ENCODE measurements at regions not wholly inside any gene's neighbourhood (a gene's known extent, or its start where the extent isn't known, plus 50 kb on each side); places are given as distances from the start of the nearest gene placed in this dataset.
"Not testable (repeated sequence)": the region's sequence is repeated elsewhere in the genome, so short reads cannot be mapped to it uniquely, and the experiment has no call there.

DNA sequence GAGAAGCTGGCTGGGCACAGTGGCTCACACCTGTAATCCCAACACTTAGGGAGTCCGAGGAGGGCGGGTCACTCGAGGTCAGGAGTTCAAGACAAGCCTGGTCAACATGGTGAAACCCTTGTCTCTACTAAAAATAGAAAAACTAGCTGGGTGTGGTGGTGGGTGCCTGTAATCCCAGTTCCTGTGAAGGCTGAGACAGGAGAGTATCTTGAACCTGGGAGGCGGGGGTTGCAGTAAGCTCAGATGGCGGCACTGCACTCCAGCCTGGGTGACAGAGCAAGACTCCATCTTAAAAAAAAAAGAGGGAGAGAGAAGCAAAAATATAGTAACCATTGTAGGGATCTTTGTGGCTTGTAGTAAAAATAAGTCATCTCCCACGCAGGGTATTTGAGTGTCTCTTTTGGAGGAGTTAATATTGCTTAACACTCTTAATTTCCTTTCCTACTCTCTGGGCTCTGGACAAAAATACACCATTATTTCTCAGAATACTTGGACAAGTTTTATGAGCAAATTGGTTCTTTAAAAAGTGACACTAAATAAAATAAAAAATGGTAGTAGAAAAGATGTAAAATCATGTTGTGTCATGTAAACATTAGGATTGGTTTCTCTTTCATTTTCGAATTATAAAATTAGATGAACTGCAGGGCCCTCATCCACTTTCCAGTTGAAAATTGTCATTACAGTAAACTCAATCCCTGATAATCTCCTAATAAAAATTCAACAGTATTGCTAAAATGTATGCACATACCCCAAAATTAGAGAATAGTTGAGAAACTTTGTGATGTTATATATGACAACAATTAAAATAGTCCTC, 61.1 kb upstream of the C12orf71 start:
- 53 to 56% methylated on average over 7 of the region's 7 CpGs for WGBS, 2 donors

DNA sequence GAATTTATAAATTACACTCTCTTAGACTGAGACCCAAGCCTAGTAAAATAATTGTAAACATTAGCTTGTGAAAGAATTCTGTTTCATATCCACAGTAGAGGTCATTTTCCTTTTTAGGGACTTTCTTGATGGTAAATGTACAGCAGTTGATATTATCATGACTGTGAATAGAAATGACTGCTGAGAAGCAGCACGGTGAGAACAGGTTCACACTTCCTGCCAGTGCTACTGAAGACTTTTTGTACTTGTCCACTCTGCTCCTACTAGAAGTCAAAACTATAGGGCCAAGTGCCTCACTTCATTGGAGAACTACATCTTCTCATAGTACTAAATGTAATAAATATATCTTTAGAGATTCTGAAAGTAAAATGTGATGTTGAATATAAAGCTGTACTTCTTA, 63.3 kb upstream of the C12orf71 start:
- H3K9ac ChIP-seq (ENCODE audit: insufficient read depth in 1 of 2, low read length in 2 of 2); H3K4me1 ChIP-seq (ENCODE audit: control insufficient read depth in 5 of 5, insufficient read depth in 5 of 5, low read length in 5 of 5); H3K9me3 ChIP-seq (ENCODE audit: control insufficient read depth in 4 of 4, insufficient read depth in 3 of 4, low read length in 3 of 4); H3K27me3 ChIP-seq (ENCODE audit: control insufficient read depth in 3 of 3, insufficient read depth in 3 of 3, low read length in 2 of 3); H3K27ac ChIP-seq (ENCODE audit: low read depth in 1 of 2, low read length in 1 of 2); ATAC-seq (ENCODE audit: insufficient read depth, low FRiP score); DNase-seq; H3K36me3 ChIP-seq (ENCODE audit: control insufficient read depth in 4 of 4, insufficient read depth in 4 of 4, low read length in 4 of 4); H3K4me3 ChIP-seq: not testable (repeated sequence)
- 0 to 10% methylated on average over 1 of the region's 1 CpG for WGBS, 2 donors

More for the DNA sequence above, 61.1 kb upstream of the C12orf71 start:
- Histone ChIP-seq H3K27me3 (ENCODE audit: control insufficient read depth in 3 of 3, insufficient read depth in 3 of 3, low read length in 2 of 3) (no peaks in the 10 kb centered on the region), H3K36me3 (ENCODE audit: control insufficient read depth in 4 of 4, insufficient read depth in 4 of 4, low read length in 4 of 4) (no peaks in the 10 kb centered on the region), H3K4me1 (ENCODE audit: control insufficient read depth in 5 of 5, insufficient read depth in 5 of 5, low read length in 5 of 5) (no peaks in the 10 kb centered on the region), H3K9me3 (ENCODE audit: control insufficient read depth in 4 of 4, insufficient read depth in 3 of 4, low read length in 3 of 4) (no peaks in the 10 kb centered on the region), H3K4me3 (no peak overlapping the region), H3K27ac (ENCODE audit: low read depth in 1 of 2, low read length in 1 of 2) (no peak overlapping the region), H3K9ac (ENCODE audit: insufficient read depth in 1 of 2, low read length in 2 of 2) (no peak overlapping the region)
- TF ChIP-seq, protein P1, sequence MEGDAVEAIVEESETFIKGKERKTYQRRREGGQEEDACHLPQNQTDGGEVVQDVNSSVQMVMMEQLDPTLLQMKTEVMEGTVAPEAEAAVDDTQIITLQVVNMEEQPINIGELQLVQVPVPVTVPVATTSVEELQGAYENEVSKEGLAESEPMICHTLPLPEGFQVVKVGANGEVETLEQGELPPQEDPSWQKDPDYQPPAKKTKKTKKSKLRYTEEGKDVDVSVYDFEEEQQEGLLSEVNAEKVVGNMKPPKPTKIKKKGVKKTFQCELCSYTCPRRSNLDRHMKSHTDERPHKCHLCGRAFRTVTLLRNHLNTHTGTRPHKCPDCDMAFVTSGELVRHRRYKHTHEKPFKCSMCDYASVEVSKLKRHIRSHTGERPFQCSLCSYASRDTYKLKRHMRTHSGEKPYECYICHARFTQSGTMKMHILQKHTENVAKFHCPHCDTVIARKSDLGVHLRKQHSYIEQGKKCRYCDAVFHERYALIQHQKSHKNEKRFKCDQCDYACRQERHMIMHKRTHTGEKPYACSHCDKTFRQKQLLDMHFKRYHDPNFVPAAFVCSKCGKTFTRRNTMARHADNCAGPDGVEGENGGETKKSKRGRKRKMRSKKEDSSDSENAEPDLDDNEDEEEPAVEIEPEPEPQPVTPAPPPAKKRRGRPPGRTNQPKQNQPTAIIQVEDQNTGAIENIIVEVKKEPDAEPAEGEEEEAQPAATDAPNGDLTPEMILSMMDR (IDR thresholded peaks at IDR 0.05; ENCODE audit: control extremely low read depth, extremely low read depth) = no peak
- DNase-seq (no peak), ATAC-seq (ENCODE audit: insufficient read depth, low FRiP score) (no peak)

DNA sequence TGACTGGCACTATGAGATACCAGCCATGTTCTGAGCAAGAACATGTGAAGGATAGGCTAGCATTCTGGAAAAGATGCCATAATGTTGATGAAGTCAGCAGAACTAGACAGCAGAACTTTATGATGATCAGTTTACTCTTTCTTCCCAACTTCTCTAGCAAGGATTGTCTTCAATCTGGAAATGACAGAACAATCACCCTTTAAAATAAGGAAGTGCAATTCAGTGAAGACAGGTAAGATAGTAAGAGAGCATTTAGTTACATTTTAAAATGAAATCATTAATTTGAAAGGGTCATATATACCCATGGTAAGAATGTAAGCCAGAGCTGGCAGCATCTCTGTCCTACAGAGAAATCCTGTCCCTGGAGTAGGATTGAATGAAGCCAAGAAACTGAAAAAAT, 66.0 kb upstream of the C12orf71 start:
- Histone ChIP-seq H3K27ac (ENCODE audit: low read depth in 1 of 2, low read length in 1 of 2) (no peak overlapping the region), H3K4me1 (ENCODE audit: control insufficient read depth in 5 of 5, insufficient read depth in 5 of 5, low read length in 5 of 5) (no peaks in the 10 kb centered on the region), H3K4me3 (no peak overlapping the region), H3K36me3 (ENCODE audit: control insufficient read depth in 4 of 4, insufficient read depth in 4 of 4, low read length in 4 of 4) (no peaks in the 10 kb centered on the region), H3K9ac (ENCODE audit: insufficient read depth in 1 of 2, low read length in 2 of 2) (no peak overlapping the region), H3K9me3 (ENCODE audit: control insufficient read depth in 4 of 4, insufficient read depth in 3 of 4, low read length in 3 of 4) (no peaks in the 10 kb centered on the region), H3K27me3 (ENCODE audit: control insufficient read depth in 3 of 3, insufficient read depth in 3 of 3, low read length in 2 of 3) (no peaks in the 10 kb centered on the region)
- TF ChIP-seq, protein P1 (IDR thresholded peaks at IDR 0.05; ENCODE audit: control extremely low read depth, extremely low read depth) = no peak
- no peak for ATAC-seq (ENCODE audit: insufficient read depth, low FRiP score)
- DNase-seq = no peak

DNA sequence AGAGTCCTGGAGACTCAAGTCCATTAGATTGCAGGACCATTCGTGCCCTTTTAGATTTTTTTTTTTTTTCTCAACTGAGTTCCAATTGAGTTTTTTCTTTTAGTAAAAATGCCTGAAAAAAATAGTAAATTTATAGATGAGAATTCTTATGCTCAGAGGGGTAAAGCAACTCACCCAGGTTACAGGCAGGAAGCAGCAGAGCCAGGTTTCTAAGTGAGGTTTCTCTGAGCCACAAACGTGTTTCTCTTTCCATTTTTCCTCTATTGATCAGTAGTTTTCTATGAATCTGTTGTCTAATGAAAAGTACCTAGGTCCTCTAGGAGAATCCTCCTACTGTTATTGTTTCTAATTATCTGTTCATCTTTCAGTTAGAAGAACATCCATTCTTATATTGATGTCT, 66.4 kb upstream of the C12orf71 start:
- no peak overlapping the region for H3K9ac ChIP-seq (ENCODE audit: insufficient read depth in 1 of 2, low read length in 2 of 2)
- no peaks in the 10 kb centered on the region for H3K9me3 ChIP-seq (ENCODE audit: control insufficient read depth in 4 of 4, insufficient read depth in 3 of 4, low read length in 3 of 4)
- DNase-seq (no peak), ATAC-seq (ENCODE audit: insufficient read depth, low FRiP score) (no peak)
- TF ChIP-seq, protein P1 (IDR thresholded peaks at IDR 0.05; ENCODE audit: control extremely low read depth, extremely low read depth) = no peak
- no peaks in the 10 kb centered on the region for H3K4me1 ChIP-seq (ENCODE audit: control insufficient read depth in 5 of 5, insufficient read depth in 5 of 5, low read length in 5 of 5)
- no peaks in the 10 kb centered on the region for H3K36me3 ChIP-seq (ENCODE audit: control insufficient read depth in 4 of 4, insufficient read depth in 4 of 4, low read length in 4 of 4)
- H3K27ac ChIP-seq (ENCODE audit: low read depth in 1 of 2, low read length in 1 of 2) = no peak overlapping the region
- WGBS, 2 donors = 76% methylated on average over 2 of the region's 2 CpGs
- H3K27me3 ChIP-seq (ENCODE audit: control insufficient read depth in 3 of 3, insufficient read depth in 3 of 3, low read length in 2 of 3) = no peaks in the 10 kb centered on the region
- no peak overlapping the region for H3K4me3 ChIP-seq
